Progenitor cell of endocrine pancreas (in vitro differentiated cells): ENCODE measurements at regions not wholly inside any gene's neighbourhood (a gene's known extent, or its start where the extent isn't known, plus 50 kb on each side); places are given as distances from the start of the nearest gene placed in this dataset.

Experiments used
- DNase-seq: peaks from one replicate; pipeline ENCODE4 v3.0.0; 2021; ENCODE audit warnings: low spot score; ENCODE audit not compliant: unreplicated experiment
- H3K27ac Mint-ChIP-seq: 2 replicates; pipeline ENCODE4 v1.8.0; 2021; ENCODE audit warnings: mild to moderate bottlenecking, moderate library complexity, mixed read lengths
- H3K27me3 Mint-ChIP-seq: 2 replicates; pipeline ENCODE4 v1.8.0; 2021; ENCODE audit warnings: mixed read lengths
- H3K36me3 Mint-ChIP-seq: 2 replicates; pipeline ENCODE4 v1.8.0; 2022; ENCODE audit warnings: mixed read lengths; ENCODE audit not compliant: insufficient read depth
- H3K4me1 Mint-ChIP-seq: 2 replicates; pipeline ENCODE4 v1.8.0; 2021; ENCODE audit warnings: low read depth, mixed read lengths
- H3K4me3 Mint-ChIP-seq: 2 replicates; pipeline ENCODE4 v1.8.0; 2021; ENCODE audit warnings: low read depth, mild to moderate bottlenecking, moderate library complexity, mixed read lengths
- H3K9me3 Mint-ChIP-seq: 2 replicates; pipeline ENCODE4 v1.8.0; 2021; ENCODE audit warnings: low read depth, mixed read lengths
- TF ChIP-seq, protein P1 (sequence below): fragments of 200-600 bp; sonication (generic); IDR thresholded peaks from one replicate; pipeline ENCODE4 v1.5.0; 2021; ENCODE audit warnings: antibody characterized with exemption, mild to moderate bottlenecking; ENCODE audit not compliant: unreplicated experiment

DNA sequence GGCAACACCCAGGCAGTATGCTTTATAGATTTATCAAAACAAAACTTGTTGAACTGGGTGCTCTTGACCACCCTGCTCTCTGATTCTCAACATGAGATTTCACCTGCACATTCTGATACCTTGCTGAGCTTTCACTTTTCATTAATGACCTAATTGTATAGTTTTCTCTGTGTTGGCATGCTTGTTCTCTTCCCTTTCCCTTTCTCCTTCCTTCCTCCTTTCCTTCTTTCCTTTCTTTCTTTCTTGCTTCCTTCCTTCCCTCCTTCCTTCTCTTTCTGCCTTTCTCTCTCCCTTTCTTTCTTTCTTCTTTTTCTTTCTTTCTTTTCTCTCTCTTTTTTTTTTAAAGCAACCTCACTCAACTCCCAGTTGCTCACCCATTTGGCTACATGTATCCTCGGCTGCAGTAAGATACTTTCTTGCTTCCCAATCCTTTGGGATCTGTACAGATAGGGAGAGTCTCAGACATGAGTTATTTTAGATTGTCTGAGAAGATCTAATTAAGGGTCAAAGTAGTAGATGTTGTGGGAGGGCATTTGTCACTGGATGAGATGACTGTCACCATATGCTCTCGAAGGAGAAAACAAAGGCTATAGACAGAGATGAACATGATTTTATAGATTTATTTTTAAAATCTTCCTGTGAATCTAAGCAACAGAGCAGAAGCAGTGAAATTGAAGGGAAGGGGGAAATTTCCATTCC lies 458.0 kb downstream of the USP25 start:
- TF ChIP-seq, protein P1, sequence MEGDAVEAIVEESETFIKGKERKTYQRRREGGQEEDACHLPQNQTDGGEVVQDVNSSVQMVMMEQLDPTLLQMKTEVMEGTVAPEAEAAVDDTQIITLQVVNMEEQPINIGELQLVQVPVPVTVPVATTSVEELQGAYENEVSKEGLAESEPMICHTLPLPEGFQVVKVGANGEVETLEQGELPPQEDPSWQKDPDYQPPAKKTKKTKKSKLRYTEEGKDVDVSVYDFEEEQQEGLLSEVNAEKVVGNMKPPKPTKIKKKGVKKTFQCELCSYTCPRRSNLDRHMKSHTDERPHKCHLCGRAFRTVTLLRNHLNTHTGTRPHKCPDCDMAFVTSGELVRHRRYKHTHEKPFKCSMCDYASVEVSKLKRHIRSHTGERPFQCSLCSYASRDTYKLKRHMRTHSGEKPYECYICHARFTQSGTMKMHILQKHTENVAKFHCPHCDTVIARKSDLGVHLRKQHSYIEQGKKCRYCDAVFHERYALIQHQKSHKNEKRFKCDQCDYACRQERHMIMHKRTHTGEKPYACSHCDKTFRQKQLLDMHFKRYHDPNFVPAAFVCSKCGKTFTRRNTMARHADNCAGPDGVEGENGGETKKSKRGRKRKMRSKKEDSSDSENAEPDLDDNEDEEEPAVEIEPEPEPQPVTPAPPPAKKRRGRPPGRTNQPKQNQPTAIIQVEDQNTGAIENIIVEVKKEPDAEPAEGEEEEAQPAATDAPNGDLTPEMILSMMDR: no peak
- Mint-ChIP-seq H3K36me3 (peaks cover 1% of the 10 kb centered on the region), H3K27ac (no peak overlapping the region), H3K27me3 (no peaks in the 10 kb centered on the region), H3K4me3 (no peak overlapping the region), H3K4me1 (peaks cover 14% of the 10 kb centered on the region), H3K9me3 (peaks cover 7% of the 10 kb centered on the region)
- no peak for DNase-seq

DNA sequence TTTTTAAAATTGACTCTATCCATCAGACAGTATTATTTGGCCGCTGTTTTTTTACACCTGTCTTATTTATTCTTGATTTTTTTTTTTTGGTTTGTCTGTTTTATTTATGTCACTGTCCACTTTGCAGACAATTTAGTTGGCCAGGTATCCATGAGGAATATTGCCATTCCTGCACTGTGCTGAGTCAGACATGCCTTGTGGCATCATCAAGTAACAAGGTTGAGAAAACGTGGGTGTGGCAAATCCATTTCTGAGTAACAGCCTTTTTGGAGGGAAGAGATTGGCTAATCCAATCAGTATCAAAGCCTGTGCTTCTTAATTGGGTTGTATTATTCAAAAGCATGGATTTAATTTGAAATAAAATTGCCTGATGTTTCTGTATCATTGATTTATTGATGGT lies 463.1 kb downstream of the USP25 start:
- no peak for DNase-seq
- H3K4me3 Mint-ChIP-seq: no peak overlapping the region
- peaks cover 7% of the 10 kb centered on the region for H3K9me3 Mint-ChIP-seq
- peak overlapping the region; percentile 78 for H3K27ac Mint-ChIP-seq
- peaks cover 49% of the 10 kb centered on the region for H3K4me1 Mint-ChIP-seq
- H3K27me3 Mint-ChIP-seq: no peaks in the 10 kb centered on the region
- TF ChIP-seq, protein P1: no peak
- peaks cover 2% of the 10 kb centered on the region for H3K36me3 Mint-ChIP-seq

DNA sequence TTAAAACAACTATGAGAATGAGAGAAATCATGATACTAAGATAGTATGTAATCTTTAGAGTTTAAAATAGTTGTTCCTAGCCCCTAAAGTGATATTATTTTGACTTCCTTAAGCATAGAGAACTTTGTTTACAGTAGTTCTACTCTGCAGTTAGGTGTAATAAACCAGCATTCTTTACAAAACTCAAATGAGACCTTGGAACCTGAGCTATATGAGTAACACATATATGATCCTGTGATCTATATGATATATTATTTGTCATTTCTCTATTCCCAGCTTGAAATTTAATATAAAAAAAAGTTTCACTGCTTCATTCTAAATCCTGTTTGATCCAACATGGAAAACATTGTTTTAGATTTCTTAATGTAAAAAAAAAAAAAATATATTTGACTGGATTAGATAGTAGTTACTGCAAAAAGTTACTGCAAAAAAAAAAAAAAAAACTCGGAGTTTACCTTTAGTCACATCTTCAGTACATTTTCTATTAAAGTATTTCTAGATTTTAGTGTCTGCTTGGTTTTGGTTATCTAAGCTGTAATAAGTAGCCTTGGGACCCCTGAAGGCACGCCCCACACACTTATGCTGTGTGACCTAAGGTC lies 463.8 kb downstream of the USP25 start:
- Mint-ChIP-seq H3K27ac (peak overlapping the region; percentile 96), H3K4me1 (peaks cover 48% of the 10 kb centered on the region), H3K27me3 (no peaks in the 10 kb centered on the region), H3K36me3 (peaks cover 2% of the 10 kb centered on the region), H3K9me3 (peaks cover 13% of the 10 kb centered on the region), H3K4me3 (peak overlapping the region; percentile 72)
- TF ChIP-seq, protein P1: no peak
- no peak for DNase-seq

DNA sequence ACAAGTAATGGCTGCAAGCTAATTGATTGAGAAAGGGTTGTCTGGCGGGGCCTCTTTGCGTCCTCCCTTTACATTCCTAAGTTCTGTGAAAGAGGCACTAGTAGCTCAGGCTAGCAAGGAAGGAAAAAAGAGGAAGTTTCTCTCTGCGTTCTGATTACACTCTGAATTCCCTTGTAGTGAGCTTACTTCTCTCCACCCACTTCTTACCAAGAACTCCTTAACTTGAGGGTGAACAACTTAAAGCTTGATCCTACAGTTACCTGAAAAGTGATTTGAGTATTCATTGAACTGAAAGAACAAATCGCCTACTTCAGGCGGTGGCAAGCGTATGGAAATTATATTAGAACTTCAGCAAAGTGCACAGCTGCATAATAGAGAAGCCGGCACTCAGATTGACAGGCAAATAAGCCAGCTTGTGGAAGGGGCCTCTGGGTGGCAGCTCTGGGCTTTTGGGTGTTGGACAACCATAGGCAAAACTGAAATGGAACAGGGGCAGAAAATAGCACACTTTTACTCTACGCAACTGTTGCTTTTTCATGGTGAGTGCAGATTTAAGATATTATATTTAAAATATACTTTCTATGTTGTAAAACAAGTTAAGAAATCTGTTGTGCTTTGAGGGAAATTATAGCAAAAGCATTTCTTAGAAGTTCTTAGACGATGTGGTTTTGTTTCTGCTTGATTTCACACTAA lies 464.5 kb downstream of the USP25 start:
- DNase-seq: no peak
- Mint-ChIP-seq H3K27me3 (no peaks in the 10 kb centered on the region), H3K36me3 (peaks cover 6% of the 10 kb centered on the region), H3K4me3 (peak overlapping the region; percentile 72), H3K4me1 (peaks cover 48% of the 10 kb centered on the region), H3K27ac (peak overlapping the region; percentile 96), H3K9me3 (peaks cover 20% of the 10 kb centered on the region)
- TF ChIP-seq, protein P1: no peak

DNA sequence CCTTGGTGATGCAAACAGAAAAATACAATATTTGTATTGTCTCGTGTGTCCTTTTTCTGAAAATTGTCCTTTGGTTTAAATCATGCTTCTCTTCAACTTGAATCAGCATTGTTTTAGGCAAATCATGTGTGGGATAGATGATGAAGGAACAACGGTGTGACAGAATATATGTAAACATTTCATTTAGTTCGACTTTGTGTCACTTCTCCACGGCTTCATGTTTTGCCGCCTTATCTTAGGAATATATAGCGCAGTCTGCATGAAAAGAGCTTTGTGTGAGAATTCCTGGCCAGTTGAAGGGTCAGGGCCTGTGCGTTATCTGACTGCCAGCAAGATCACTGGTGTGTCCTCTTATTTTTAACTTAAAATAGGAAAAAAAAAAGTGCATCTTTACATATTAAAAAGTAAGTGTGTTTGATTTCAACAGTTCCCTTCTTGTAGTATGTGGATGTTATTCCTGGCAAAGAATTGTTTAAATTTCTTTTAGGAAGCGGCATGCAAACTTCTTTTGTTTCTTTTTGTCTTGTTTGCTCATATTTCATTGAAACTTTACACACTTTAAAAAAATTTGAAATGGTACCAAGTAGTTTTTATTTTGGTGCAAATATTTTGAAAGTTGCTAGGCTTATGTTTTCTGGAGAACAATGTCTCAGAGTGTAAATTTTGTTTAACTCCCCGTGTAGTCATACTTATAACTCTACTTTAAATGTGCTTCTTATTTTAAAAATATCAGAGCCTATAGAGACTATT lies 465.2 kb downstream of the USP25 start:
- Mint-ChIP-seq H3K4me1 (peaks cover 48% of the 10 kb centered on the region), H3K27me3 (no peaks in the 10 kb centered on the region), H3K27ac (peak overlapping the region; percentile 96), H3K36me3 (peaks cover 11% of the 10 kb centered on the region), H3K9me3 (peaks cover 27% of the 10 kb centered on the region), H3K4me3 (peak overlapping the region; percentile 72)
- TF ChIP-seq, protein P1: no peak
- DNase-seq: no peak
